Activated T-helper 2 cell treated with anti-CD3 and anti-CD28 coated beads, Interferon-gamma antibody, Interleukin-2, Interleukin-4, amounts not matched to agents 10 μg/mL and 5 μg/mL and 100 μg/mL, durations not matched to agents 14 hours and 24 hours and 36 hours (primary cell): ENCODE measurements at regions not wholly inside any gene's neighbourhood (a gene's known extent, or its start where the extent isn't known, plus 50 kb on each side); places are given as distances from the start of the nearest gene placed in this dataset.

Experiments used
- DNase-seq: peaks from one replicate; pipeline ENCODE4 v3.0.0; 2021; ENCODE audit warnings: low spot score
- H3K27ac Mint-ChIP-seq: one replicate; pipeline ENCODE4 v1.8.0; 2021; ENCODE audit warnings: mixed read lengths
- H3K27me3 Mint-ChIP-seq: one replicate; pipeline ENCODE4 v1.8.0; 2021; ENCODE audit warnings: low read depth, mixed read lengths
- H3K36me3 Mint-ChIP-seq: one replicate; pipeline ENCODE4 v1.8.0; 2021; ENCODE audit warnings: low read depth, mixed read lengths
- H3K4me1 Mint-ChIP-seq: one replicate; pipeline ENCODE4 v1.8.0; 2021; ENCODE audit warnings: low read depth, mixed read lengths
- H3K4me3 Mint-ChIP-seq: one replicate; pipeline ENCODE4 v1.8.0; 2021; ENCODE audit warnings: low read depth, mild to moderate bottlenecking, moderate library complexity, mixed read lengths
- H3K9me3 Mint-ChIP-seq: one replicate; pipeline ENCODE4 v1.8.0; 2021; ENCODE audit warnings: mixed read lengths
- intact Hi-C: fragments of 100-400 bp; cut with micrococcal nuclease; formaldehyde crosslinking; loops from one replicate; pipeline ENCODE4 v1.15.1; 2023

GRCh38 chr5:75002271-75002670 lies 50.1 kb downstream of the GCNT4 start:
- Mint-ChIP-seq H3K27ac (no peak overlapping the region), H3K27me3 (peaks cover 3% of the 10 kb centered on the region), H3K4me3 (no peak overlapping the region), H3K9me3 (peaks cover 17% of the 10 kb centered on the region), H3K36me3 (no peaks in the 10 kb centered on the region), H3K4me1 (no peaks in the 10 kb centered on the region)
- no peak for DNase-seq
- intact Hi-C loops: no loop called here

GRCh38 chr5:74995926-74996325 lies 56.4 kb downstream of the GCNT4 start:
- intact Hi-C loops: no loop called here
- Mint-ChIP-seq H3K27ac (no peak overlapping the region), H3K9me3 (peaks cover 7% of the 10 kb centered on the region), H3K4me1 (no peaks in the 10 kb centered on the region), H3K27me3 (peaks cover 7% of the 10 kb centered on the region), H3K4me3 (no peak overlapping the region), H3K36me3 (no peaks in the 10 kb centered on the region)
- no peak for DNase-seq

GRCh38 chr5:74994826-74995225 lies 57.5 kb downstream of the GCNT4 start:
- DNase-seq: no peak
- intact Hi-C loops: no loop called here
- Mint-ChIP-seq H3K27me3 (peaks cover 7% of the 10 kb centered on the region), H3K36me3 (no peaks in the 10 kb centered on the region), H3K27ac (no peak overlapping the region), H3K4me1 (no peaks in the 10 kb centered on the region), H3K4me3 (no peak overlapping the region), H3K9me3 (peaks cover 7% of the 10 kb centered on the region)

GRCh38 chr5:74993743-74994142 lies 58.6 kb downstream of the GCNT4 start:
- Mint-ChIP-seq H3K4me3 (no peak overlapping the region), H3K27ac (no peak overlapping the region), H3K9me3 (peaks cover 7% of the 10 kb centered on the region), H3K36me3 (no peaks in the 10 kb centered on the region), H3K4me1 (no peaks in the 10 kb centered on the region), H3K27me3 (peaks cover 7% of the 10 kb centered on the region)
- DNase-seq: no peak
- intact Hi-C loops: no loop called here

- intact Hi-C loops: no loop called here
- Mint-ChIP-seq H3K4me3 (no peak overlapping the region), H3K9me3 (peaks cover 7% of the 10 kb centered on the region), H3K27me3 (peaks cover 7% of the 10 kb centered on the region), H3K36me3 (no peaks in the 10 kb centered on the region), H3K27ac (no peak overlapping the region), H3K4me1 (no peaks in the 10 kb centered on the region)
- DNase-seq: no peak
Measured at GRCh38 chr5:74992791-74993190, 59.6 kb downstream of the GCNT4 start.

GRCh38 chr5:74991522-74991921 lies 60.8 kb downstream of the GCNT4 start:
- H3K4me3 Mint-ChIP-seq: no peak overlapping the region
- intact Hi-C loops: no loop called here
- no peaks in the 10 kb centered on the region for H3K36me3 Mint-ChIP-seq
- H3K27me3 Mint-ChIP-seq: peaks cover 7% of the 10 kb centered on the region
- no peak for DNase-seq
- H3K9me3 Mint-ChIP-seq: peaks cover 2% of the 10 kb centered on the region
- H3K4me1 Mint-ChIP-seq: no peaks in the 10 kb centered on the region
- H3K27ac Mint-ChIP-seq: no peak overlapping the region

GRCh38 chr5:74990194-74990593 lies 62.2 kb downstream of the GCNT4 start:
- Mint-ChIP-seq H3K27ac (no peak overlapping the region), H3K36me3 (no peaks in the 10 kb centered on the region), H3K9me3 (no peaks in the 10 kb centered on the region), H3K27me3 (peaks cover 4% of the 10 kb centered on the region), H3K4me3 (no peak overlapping the region), H3K4me1 (no peaks in the 10 kb centered on the region)
- DNase-seq: no peak
- intact Hi-C loops: no loop called here

GRCh38 chr5:74988273-74988983 lies 63.9 kb downstream of the GCNT4 start:
- no peak overlapping the region for H3K4me3 Mint-ChIP-seq
- H3K4me1 Mint-ChIP-seq: no peaks in the 10 kb centered on the region
- no peaks in the 10 kb centered on the region for H3K9me3 Mint-ChIP-seq
- intact Hi-C loops: no loop called here
- no peaks in the 10 kb centered on the region for H3K36me3 Mint-ChIP-seq
- H3K27me3 Mint-ChIP-seq: peaks cover 2% of the 10 kb centered on the region
- no peak for DNase-seq
- H3K27ac Mint-ChIP-seq: no peak overlapping the region

- no peak for DNase-seq
- Mint-ChIP-seq H3K9me3 (peaks cover 12% of the 10 kb centered on the region), H3K27me3 (peaks cover 6% of the 10 kb centered on the region), H3K36me3 (no peaks in the 10 kb centered on the region), H3K4me1 (peaks cover 15% of the 10 kb centered on the region), H3K4me3 (no peak overlapping the region), H3K27ac (no peak overlapping the region)
- intact Hi-C loops: no loop called here
Measured at GRCh38 chr5:74978345-74978744, 74.0 kb downstream of the GCNT4 start.

GRCh38 chr5:74977471-74977870 lies 74.9 kb downstream of the GCNT4 start:
- no peak for DNase-seq
- Mint-ChIP-seq H3K9me3 (peaks cover 12% of the 10 kb centered on the region), H3K27ac (no peak overlapping the region), H3K4me3 (no peak overlapping the region), H3K4me1 (peaks cover 15% of the 10 kb centered on the region), H3K36me3 (no peaks in the 10 kb centered on the region), H3K27me3 (peaks cover 6% of the 10 kb centered on the region)
- intact Hi-C loops: no loop called here

GRCh38 chr5:74976651-74977050 lies 75.7 kb downstream of the GCNT4 start:
- no peak overlapping the region for H3K4me3 Mint-ChIP-seq
- H3K27ac Mint-ChIP-seq: no peak overlapping the region
- H3K27me3 Mint-ChIP-seq: peaks cover 6% of the 10 kb centered on the region
- intact Hi-C loops: no loop called here
- H3K36me3 Mint-ChIP-seq: no peaks in the 10 kb centered on the region
- H3K4me1 Mint-ChIP-seq: peaks cover 15% of the 10 kb centered on the region
- DNase-seq: no peak
- H3K9me3 Mint-ChIP-seq: peaks cover 12% of the 10 kb centered on the region

- Mint-ChIP-seq H3K36me3 (no peaks in the 10 kb centered on the region), H3K9me3 (peaks cover 12% of the 10 kb centered on the region), H3K27ac (no peak overlapping the region), H3K4me1 (peaks cover 15% of the 10 kb centered on the region), H3K27me3 (peaks cover 4% of the 10 kb centered on the region), H3K4me3 (no peak overlapping the region)
- intact Hi-C loops: loop anchor here (2.0 kb wide), 1 partner anchor 41 kb away; no protein-coding TSS in a partner anchor
- no peak for DNase-seq
Measured at GRCh38 chr5:74975582-74975981, 76.8 kb downstream of the GCNT4 start.

- H3K9me3 Mint-ChIP-seq: peaks cover 12% of the 10 kb centered on the region
- H3K36me3 Mint-ChIP-seq: no peaks in the 10 kb centered on the region
- peaks cover 15% of the 10 kb centered on the region for H3K4me1 Mint-ChIP-seq
- intact Hi-C loops: loop anchor here (2.0 kb wide), 1 partner anchor 40 kb away; no protein-coding TSS in a partner anchor
- peak overlapping the region; percentile 66 for H3K27ac Mint-ChIP-seq
- no peak for DNase-seq
- H3K27me3 Mint-ChIP-seq: peaks cover 1% of the 10 kb centered on the region
- no peak overlapping the region for H3K4me3 Mint-ChIP-seq
Measured at GRCh38 chr5:74974451-74975091, 77.8 kb downstream of the GCNT4 start.
